Pancreas (tissue), 10 donors: ENCODE measurements at regions not wholly inside any gene's neighbourhood (a gene's known extent, or its start where the extent isn't known, plus 50 kb on each side); places are given as distances from the start of the nearest gene placed in this dataset.

Experiments
- ATAC-seq, 4 donors: fragments of 200-7000 bp; cut with Tn5 transposase; one replicate each; pipeline versions ENCODE4 v1.8.0 to v1.9.1; 2020; ENCODE audit warnings: mild to moderate bottlenecking in 4 of 4, moderate library complexity in 4 of 4
- DNase-seq, 6 donors: peaks; one replicate each; pipeline ENCODE4 v3.0.0-alpha.2; 2020
- FAIRE-seq: peaks from 2 replicates; lab custom pipeline; 2012; peaks lifted over from hg19 to GRCh38; lab: Jason Lieb, UNC
- H3K27ac ChIP-seq, 4 donors: fragments of 200-600 bp; sonication (generic); 1 replicate in 3 of 4; 2 replicates in 1 of 4; pipeline versions ENCODE4 v1.5.0 to v1.8.0; 2020
- H3K27me3 ChIP-seq, 4 donors: fragments of 200-600 bp; one replicate each; pipeline ENCODE4 v1.8.0; 2021
- H3K36me3 ChIP-seq, 3 donors: fragments of 200-600 bp; sonication (generic) in 1 of 3; one replicate each; pipeline versions ENCODE4 v1.5.0 to v1.8.0; 2020 to 2021
- H3K4me1 ChIP-seq, 3 donors: fragments of 200-600 bp; one replicate each; pipeline ENCODE4 v1.8.0; 2021
- H3K4me3 ChIP-seq, 4 donors: fragments of 200-600 bp; sonication (generic) in 2 of 4; one replicate each; pipeline versions ENCODE4 v1.5.0 to v1.8.0; 2020 to 2021
- H3K9me3 ChIP-seq, 4 donors: fragments of 200-600 bp; one replicate each; pipeline ENCODE4 v1.8.0; 2021
- CTCF ChIP-seq, 4 donors: fragments of 200-600 bp; sonication (generic) in 3 of 4; IDR thresholded peaks; one replicate each; pipeline versions ENCODE4 v1.5.0 to v1.8.0; 2021; ENCODE audit warnings: antibody characterized with exemption in 4 of 4
- WGBS, 2 donors: extraction: QIAGEN DNeasy Blood & Tissue Kit; methylation state at CpG; one replicate each; pipeline ENCODE4 v1.1.7; 2013; 5-methylcytosine and 5-hydroxymethylcytosine counted together
- intact Hi-C, 3 donors: fragments of 100-400 bp; cut with DNase I; formaldehyde crosslinking; loops; one replicate each; pipeline versions ENCODE4 v1.11.1 to v1.14.2; 2022
- donor health status: healthy with polysubstance abuse.
- donor health status: DM: no; HTN: no; CAD: no; lungs with moderate emphysema.
- donor health status: DM: no; HTN: no; CAD: no.
- donor health status: control.
- donor health status: control.
- donor health status: Bipolar disorder and iron deficiency.
- donor health status: DM: yes; HTN: yes; CAD: no.
- donor health status: DM: no; HTN: no; CAD: no.
- donor health status: DM: no; HTN: no; CAD: no.
- donor health status: DM: yes; HTN: yes; CAD: no.

- H3K4me3 ChIP-seq = no peak overlapping the region
- intact Hi-C loops = no loop called here
- no peaks in the 10 kb centered on the region for H3K36me3 ChIP-seq
- H3K27me3 ChIP-seq = no peaks in the 10 kb centered on the region
- no peak overlapping the region for H3K27ac ChIP-seq
- no peaks in the 10 kb centered on the region for H3K9me3 ChIP-seq
- ATAC-seq = no peak
- no peak for DNase-seq
- 66% methylated on average over 3 of the region's 3 CpGs; no CpG with 5 or more reads in 1 of the 2 donors for whole genome bisulfite sequencing, 2 donors
- no peak for FAIRE-seq
- TF ChIP-seq CTCF (IDR thresholded peaks at IDR 0.05) = no peak
- no peaks in the 10 kb centered on the region for H3K4me1 ChIP-seq
These were observed 295.8 kb upstream of the TSPY4 start for GRCh38 chrY:9041474-9041873.
